ENCODE measurements at regions not wholly inside any gene's neighbourhood (a gene's known extent, or its start where the extent isn't known, plus 50 kb on each side); places are given as distances from the start of the nearest gene placed in this dataset.
"Not testable (repeated sequence)": the region's sequence is repeated elsewhere in the genome, so short reads cannot be mapped to it uniquely, and the experiment has no call there.

GRCh38 chr5:6076341-6077239 lies 301.8 kb downstream of the MED10 start:
- Mint-ChIP-seq H3K27ac (no peak overlapping the region), H3K4me3 (no peak overlapping the region), H3K4me1 (no peaks in the 10 kb centered on the region), H3K36me3 (no peaks in the 10 kb centered on the region), H3K27me3 (ENCODE audit: low read depth in 2 of 2) (no peaks in the 10 kb centered on the region), H3K9me3 (peaks cover 0 to 8% of the 10 kb centered on the region in 2 donors)
- no peak for TF ChIP-seq CTCF (IDR thresholded peaks at IDR 0.05)
- 77% methylated on average over 7 of the region's 7 CpGs for WGBS (ENCODE audit: insufficient coverage)
- ATAC-seq: no peak
- no peaks in the 10 kb centered on the region for H3K36me3 ChIP-seq (ENCODE audit: control insufficient read depth, insufficient read depth, low read length)
- H3K4me1 ChIP-seq (ENCODE audit: control insufficient read depth, insufficient read depth, low read length): no peaks in the 10 kb centered on the region
- H3K27ac ChIP-seq (ENCODE audit: low read length): no peak overlapping the region
- H3K27me3 ChIP-seq (ENCODE audit: control insufficient read depth, insufficient read depth, low read length): no peaks in the 10 kb centered on the region
- H3K4me3 ChIP-seq (ENCODE audit: low read length): no peak overlapping the region
- intact Hi-C loops (cut with micrococcal nuclease): no loop called here
- no peak for DNase-seq
- no peaks in the 10 kb centered on the region for H3K9me3 ChIP-seq (ENCODE audit: control insufficient read depth, insufficient read depth, low read length)

DNA sequence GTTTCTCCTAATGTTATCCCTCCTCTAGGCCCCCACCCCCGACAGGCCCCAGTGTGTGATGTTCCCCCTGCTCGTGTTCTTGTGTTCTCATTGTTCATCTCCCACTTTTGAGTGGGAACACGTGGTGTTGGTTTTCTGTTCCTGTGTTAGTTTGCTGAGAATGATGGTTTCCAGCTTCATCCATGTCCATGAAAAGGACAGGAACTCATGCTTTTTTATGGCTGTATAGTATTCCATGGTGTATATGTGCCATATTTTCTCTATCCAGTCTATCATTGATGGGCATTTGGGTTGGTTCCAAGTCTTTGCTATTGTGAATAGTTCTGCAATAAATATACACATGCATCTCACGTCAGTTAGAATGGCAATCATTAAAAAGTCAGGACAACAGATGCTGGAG lies 305.9 kb downstream of the MED10 start:
- H3K36me3 Mint-ChIP-seq; ATAC-seq; H3K27ac Mint-ChIP-seq; H3K4me1 Mint-ChIP-seq; intact Hi-C loops (cut with micrococcal nuclease); H3K27ac ChIP-seq (ENCODE audit: low read length); H3K4me3 Mint-ChIP-seq; H3K27me3 ChIP-seq (ENCODE audit: control insufficient read depth, insufficient read depth, low read length); H3K27me3 Mint-ChIP-seq (ENCODE audit: low read depth in 2 of 2); H3K4me3 ChIP-seq (ENCODE audit: low read length); H3K9me3 ChIP-seq (ENCODE audit: control insufficient read depth, insufficient read depth, low read length); H3K4me1 ChIP-seq (ENCODE audit: control insufficient read depth, insufficient read depth, low read length); DNase-seq; H3K36me3 ChIP-seq (ENCODE audit: control insufficient read depth, insufficient read depth, low read length); H3K9me3 Mint-ChIP-seq: not testable (repeated sequence)
- 90% methylated on average over 4 of the region's 4 CpGs for WGBS (ENCODE audit: insufficient coverage)

DNA sequence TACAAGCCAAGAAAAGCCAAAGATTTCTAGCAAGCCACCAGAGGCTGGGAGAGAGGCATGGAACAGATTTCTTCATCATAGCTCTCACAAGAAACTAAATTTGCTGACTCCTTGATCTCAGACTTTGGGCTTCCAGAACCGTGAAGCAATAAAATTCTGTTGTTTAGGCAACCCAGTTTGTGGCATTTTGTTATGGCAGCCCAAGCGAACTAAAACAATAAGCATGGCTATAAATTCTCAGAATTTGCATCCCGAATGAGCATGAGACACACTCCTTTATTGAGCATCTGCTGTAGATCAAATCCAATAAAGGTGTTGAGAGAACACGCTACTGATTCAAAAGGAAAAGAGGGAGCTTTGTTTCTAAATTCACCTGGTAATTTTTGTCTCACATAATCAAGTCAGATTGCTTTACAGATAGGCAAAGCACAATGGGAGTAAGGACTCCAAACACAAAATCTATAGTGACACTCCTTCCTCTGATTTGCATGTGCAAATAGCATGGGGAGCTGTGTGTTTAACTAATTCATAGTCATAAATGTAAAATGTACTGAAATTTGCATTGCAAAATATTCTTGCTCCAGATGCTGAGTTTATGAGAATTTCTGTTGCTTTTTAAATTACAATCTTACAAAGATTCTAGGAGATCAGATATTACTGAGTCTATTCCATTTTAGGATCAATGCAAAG lies 308.7 kb downstream of the MED10 start:
- no peaks in the 10 kb centered on the region for H3K36me3 Mint-ChIP-seq
- no peak overlapping the region for H3K4me3 Mint-ChIP-seq
- no peak overlapping the region for H3K27ac ChIP-seq (ENCODE audit: low read length)
- no peaks in the 10 kb centered on the region for H3K4me1 Mint-ChIP-seq
- no peaks in the 10 kb centered on the region for H3K4me1 ChIP-seq (ENCODE audit: control insufficient read depth, insufficient read depth, low read length)
- TF ChIP-seq CTCF (IDR thresholded peaks at IDR 0.05): no peak
- no peaks in the 10 kb centered on the region for H3K36me3 ChIP-seq (ENCODE audit: control insufficient read depth, insufficient read depth, low read length)
- WGBS (ENCODE audit: insufficient coverage): 59% methylated on average over 4 of the region's 4 CpGs
- intact Hi-C loops (cut with micrococcal nuclease): no loop called here
- no peak for DNase-seq
- H3K4me3 ChIP-seq (ENCODE audit: low read length): no peak overlapping the region
- no peak overlapping the region for H3K27ac Mint-ChIP-seq
- H3K27me3 ChIP-seq (ENCODE audit: control insufficient read depth, insufficient read depth, low read length): no peaks in the 10 kb centered on the region
- H3K9me3 ChIP-seq (ENCODE audit: control insufficient read depth, insufficient read depth, low read length): no peaks in the 10 kb centered on the region
- H3K27me3 Mint-ChIP-seq (ENCODE audit: low read depth in 2 of 2): no peaks in the 10 kb centered on the region
- peaks cover 3% of the 10 kb centered on the region in 2 donors for H3K9me3 Mint-ChIP-seq
- no peak for ATAC-seq

DNA sequence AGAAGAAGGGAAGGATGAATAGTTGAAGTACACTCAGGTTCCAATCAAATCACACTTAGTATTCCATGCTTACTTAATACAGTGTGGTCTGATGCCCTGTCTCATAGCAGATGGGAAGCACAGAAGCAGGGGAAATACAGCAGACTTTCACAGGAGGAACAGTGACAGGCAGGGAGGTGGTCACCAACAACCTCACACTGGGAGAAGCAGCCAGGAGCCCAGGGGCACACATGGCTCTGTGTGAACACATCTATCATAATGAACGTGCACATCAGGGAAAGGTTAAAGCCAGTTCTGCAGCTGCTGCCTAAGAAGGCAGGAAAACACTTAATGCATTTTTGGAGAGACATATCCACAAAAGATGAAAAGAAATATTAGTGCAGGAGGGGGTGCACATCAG lies 312.3 kb downstream of the MED10 start:
- Mint-ChIP-seq H3K27ac (no peak overlapping the region), H3K27me3 (ENCODE audit: low read depth in 2 of 2) (no peaks in the 10 kb centered on the region), H3K4me1 (no peaks in the 10 kb centered on the region), H3K4me3 (no peak overlapping the region), H3K36me3 (no peaks in the 10 kb centered on the region), H3K9me3 (peaks cover 0 to 3% of the 10 kb centered on the region in 2 donors)
- DNase-seq (no peak), ATAC-seq (peak in 1 of 3 donors; percentile 27)
- Histone ChIP-seq H3K9me3 (ENCODE audit: control insufficient read depth, insufficient read depth, low read length) (no peaks in the 10 kb centered on the region), H3K27ac (ENCODE audit: low read length) (no peak overlapping the region), H3K27me3 (ENCODE audit: control insufficient read depth, insufficient read depth, low read length) (no peaks in the 10 kb centered on the region), H3K4me1 (ENCODE audit: control insufficient read depth, insufficient read depth, low read length) (no peaks in the 10 kb centered on the region), H3K36me3 (ENCODE audit: control insufficient read depth, insufficient read depth, low read length) (no peaks in the 10 kb centered on the region), H3K4me3 (ENCODE audit: low read length) (no peak overlapping the region)
- no peak for TF ChIP-seq CTCF (IDR thresholded peaks at IDR 0.05)
- 81% methylated on average over 1 of the region's 1 CpG for WGBS (ENCODE audit: insufficient coverage)
- intact Hi-C loops (cut with micrococcal nuclease): no loop called here
